OCI-LY7 (cell line): ENCODE measurements at regions not wholly inside any gene's neighbourhood (a gene's known extent, or its start where the extent isn't known, plus 50 kb on each side); places are given as distances from the start of the nearest gene placed in this dataset.

Experiments
- BruUV-seq: library from RNA; stranded (reverse); fragments of 400-500 nt; replicated peaks from 2 replicates; lab custom pipeline; 2021; lab: Mats Ljungman, UMichigan
- CTCF ChIA-PET: fragments of 300-600 bp; sonication (Branson Sonifier 250); formaldehyde crosslinking; loops from one replicate; lab custom pipeline; 2022; ENCODE audit warnings: antibody characterized with exemption; ENCODE audit not compliant: unreplicated experiment; lab: Charles Lee
- POLR2A ChIA-PET: fragments of 300-600 bp; sonication (Branson Sonifier 250); formaldehyde crosslinking; loops from one replicate; lab custom pipeline; 2022; ENCODE audit warnings: antibody characterized with exemption; lab: Charles Lee
- DNase-seq: peaks from one replicate; pipeline ENCODE4 v3.0.0-alpha.2; 2015; ENCODE audit warnings: low spot score
- H2AFZ ChIP-seq: fragments of 200-600 bp; sonication (generic), shearing (Covaris generic); 2 replicates; pipeline ENCODE4 v1.6.1; 2014; ENCODE audit warnings: mild to moderate bottlenecking, antibody characterized with exemption, low read length, moderate library complexity
- H3K27ac ChIP-seq: fragments of 200-600 bp; sonication (generic); 2 replicates; pipeline ENCODE4 v1.5.1; 2014; ENCODE audit warnings: mixed run types, low read depth, mild to moderate bottlenecking, moderate library complexity, low read length, inconsistent platforms; ENCODE audit not compliant: poor library complexity, severe bottlenecking
- H3K36me3 ChIP-seq: fragments of 200-600 bp; sonication (generic); 2 replicates; pipeline ENCODE4 v1.6.1; 2014; ENCODE audit warnings: mild to moderate bottlenecking, antibody characterized with exemption, low read length, moderate library complexity, mixed read lengths; ENCODE audit not compliant: insufficient read depth
- H3K4me1 ChIP-seq: fragments of 200-600 bp; sonication (generic); 2 replicates; pipeline ENCODE4 v1.5.1; 2014; ENCODE audit warnings: mild to moderate bottlenecking, low read length; ENCODE audit not compliant: insufficient read depth, poor library complexity, severe bottlenecking
- H3K4me2 ChIP-seq: fragments of 200-600 bp; sonication (generic); 2 replicates; pipeline ENCODE4 v1.6.1; 2014; ENCODE audit warnings: mild to moderate bottlenecking, low read length
- H3K4me3 ChIP-seq: fragments of 200-600 bp; sonication (generic); 2 replicates; pipeline ENCODE4 v1.5.1; 2014; ENCODE audit warnings: mild to moderate bottlenecking, low read depth, low read length; ENCODE audit not compliant: poor library complexity, severe bottlenecking
- H3K79me2 ChIP-seq: fragments of 200-600 bp; sonication (generic); 2 replicates; pipeline ENCODE4 v1.6.1; 2016; ENCODE audit warnings: low read depth, mild to moderate bottlenecking, low read length, moderate library complexity, mixed read lengths; ENCODE audit not compliant: insufficient read depth
- H3K9me2 ChIP-seq: fragments of 200-600 bp; sonication (generic); 2 replicates; pipeline ENCODE4 v1.6.1; 2016; ENCODE audit warnings: mild to moderate bottlenecking, low read length, mixed read lengths; ENCODE audit not compliant: insufficient read depth
- H3K9me3 ChIP-seq: fragments of 200-600 bp; sonication (generic); 2 replicates; pipeline ENCODE4 v1.6.1; 2014; ENCODE audit warnings: mild to moderate bottlenecking, mixed run types, low read length, mixed read lengths
- H4K20me1 ChIP-seq: fragments of 200-600 bp; sonication (generic); 2 replicates; pipeline ENCODE4 v1.6.1; 2014; ENCODE audit warnings: mild to moderate bottlenecking, antibody characterized with exemption, low read length, moderate library complexity, mixed read lengths; ENCODE audit not compliant: insufficient read depth
- CTCF ChIP-seq: fragments of 200-600 bp; sonication (generic); conservative IDR thresholded peaks from 2 replicates; pipeline ENCODE4 v1.5.1; 2014; ENCODE audit warnings: mild to moderate bottlenecking, antibody characterized with exemption, low read length, moderate library complexity, mixed read lengths
- EZH2phosphoT487 ChIP-seq: fragments of 200-600 bp; sonication (generic); IDR thresholded peaks from 2 replicates; pipeline ENCODE4 v1.6.1; 2018; ENCODE audit warnings: low read depth, borderline replicate concordance, mild to moderate bottlenecking, mixed run types, antibody characterized with exemption, low read length, moderate library complexity, mixed read lengths
- intact Hi-C: fragments of 100-400 bp; cut with micrococcal nuclease; formaldehyde crosslinking; loops from one replicate; pipeline ENCODE4 v1.10.0; 2022; ENCODE audit not compliant: unreplicated experiment

- POLR2A ChIA-PET = interaction anchor here (0.7 to 1.5 kb wide), 3 partner anchors 13 to 33 kb away, joined by 3 to 4 read pairs (median 3); no protein-coding TSS in a partner anchor
- no TSS peak for BruUV-seq
Observed at GRCh38 chr13:34070544-34071303, 252.8 kb downstream of the RFC3 start.

GRCh38 chr13:34076319-34076718 is 258.4 kb downstream of the RFC3 start:
- no peak for DNase-seq
- H2AFZ ChIP-seq = peak overlapping the region; percentile 96; the same call in 1 of the 2 replicates
- H3K9me3 ChIP-seq = 0 out of 2 replicates have a peak, but pooled peaks cover 14% of the 10 kb centered on the region
- H3K9me2 ChIP-seq = no peaks in the 10 kb centered on the region
- no peak overlapping the region for H3K4me3 ChIP-seq
- H3K79me2 ChIP-seq = no peaks in the 10 kb centered on the region
- ChIA-PET CTCF (interaction anchor here (0.6 to 2.7 kb wide), 2 partner anchors 46 to 276 kb away, joined by 3 to 9 read pairs; no protein-coding TSS in a partner anchor), POLR2A (interaction anchor here (1.3 kb wide), 1 partner anchor 20 kb away, joined by 3 read pairs; no protein-coding TSS in a partner anchor)
- H3K4me1 ChIP-seq = peaks cover 9% of the 10 kb centered on the region
- H3K27ac ChIP-seq = no peak overlapping the region
- H4K20me1 ChIP-seq = no peaks in the 10 kb centered on the region
- no TSS peak for BruUV-seq
- H3K36me3 ChIP-seq = no peaks in the 10 kb centered on the region
- intact Hi-C loops = loop anchor here (2.0 to 5.0 kb wide), 3 partner anchors 354 to 1088 kb away; no protein-coding TSS in a partner anchor
- no peak for TF ChIP-seq EZH2phosphoT487
- no peak overlapping the region for H3K4me2 ChIP-seq

More at GRCh38 chr13:34070544-34071303, 252.8 kb downstream of the RFC3 start:
- H3K4me3 ChIP-seq = no peak overlapping the region
- no peak overlapping the region for H2AFZ ChIP-seq
- 0 out of 2 replicates have a peak, but pooled peaks cover 14% of the 10 kb centered on the region for H3K9me3 ChIP-seq
- TF ChIP-seq EZH2phosphoT487 (no peak), CTCF (no peak)
- no peaks in the 10 kb centered on the region for H4K20me1 ChIP-seq
- no peaks in the 10 kb centered on the region for H3K4me1 ChIP-seq
- DNase-seq = no peak
- H3K4me2 ChIP-seq = no peak overlapping the region
- H3K9me2 ChIP-seq = no peaks in the 10 kb centered on the region
- intact Hi-C loops = no loop called here
- no peaks in the 10 kb centered on the region for H3K79me2 ChIP-seq
- CTCF ChIA-PET = no interaction called here
- H3K36me3 ChIP-seq = no peaks in the 10 kb centered on the region
- H3K27ac ChIP-seq = no peak overlapping the region

DNA sequence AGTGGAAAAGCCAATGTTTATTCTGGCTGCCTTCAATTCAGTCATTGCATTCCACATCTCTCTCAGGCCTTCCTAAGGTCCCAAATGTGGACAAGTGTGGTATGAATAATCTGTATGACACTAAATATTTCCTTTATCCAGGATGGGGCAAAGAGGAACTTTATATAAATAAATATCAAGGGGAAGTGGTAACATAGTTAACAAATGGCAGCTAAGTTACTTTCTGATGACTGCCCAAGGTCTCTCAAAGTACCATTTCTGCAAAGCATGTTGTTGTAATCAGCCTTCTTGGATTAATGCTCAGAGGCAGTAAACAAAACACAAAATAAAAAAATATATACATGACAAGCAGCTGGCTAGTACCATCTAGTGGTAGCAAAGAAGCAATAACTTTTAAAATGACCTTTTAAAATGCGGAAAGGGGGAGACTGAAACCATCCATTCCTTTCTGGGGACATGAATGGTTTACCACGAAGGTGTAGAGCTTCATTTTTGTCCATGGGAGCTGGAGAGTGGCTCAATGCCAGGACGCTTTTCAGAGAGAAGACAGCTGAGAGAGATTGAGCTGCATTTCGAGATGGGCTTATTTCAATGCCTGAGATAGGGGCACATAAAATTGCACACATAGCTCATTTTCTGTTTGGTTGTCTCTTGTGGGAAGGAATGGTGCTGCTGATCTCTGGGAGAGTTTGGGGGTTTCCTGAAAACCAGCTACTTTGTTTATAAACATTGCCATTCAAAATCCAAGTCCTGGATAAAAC is 259.2 kb downstream of the RFC3 start:
- Histone ChIP-seq H3K4me1 (peaks cover 9% of the 10 kb centered on the region), H3K79me2 (no peaks in the 10 kb centered on the region), H2AFZ (peak overlapping the region; percentile 96), H4K20me1 (no peaks in the 10 kb centered on the region), H3K36me3 (no peaks in the 10 kb centered on the region), H3K4me3 (no peak overlapping the region), H3K9me2 (no peaks in the 10 kb centered on the region), H3K4me2 (peak overlapping the region; percentile 61), H3K9me3 (0 out of 2 replicates have a peak, but pooled peaks cover 14% of the 10 kb centered on the region), H3K27ac (no peak overlapping the region)
- ChIA-PET POLR2A (interaction anchor here (0.5 to 1.2 kb wide), 8 partner anchors 35 to 565 kb away, joined by 3 to 8 read pairs (median 3); no protein-coding TSS in a partner anchor), CTCF (interaction anchor here (0.6 to 2.7 kb wide), 3 partner anchors 146 to 279 kb away, joined by 3 to 9 read pairs (median 3); no protein-coding TSS in a partner anchor)
- TF ChIP-seq CTCF = peak; percentile 93
- no peak for TF ChIP-seq EZH2phosphoT487
- DNase-seq = peak; percentile 62
- intact Hi-C loops = loop anchor here (1.0 to 5.0 kb wide), 5 partner anchors 146 to 1088 kb away; no protein-coding TSS in a partner anchor
- BruUV-seq = no TSS peak
